Calu3 (cell line): ENCODE measurements at regions not wholly inside any gene's neighbourhood (a gene's known extent, or its start where the extent isn't known, plus 50 kb on each side); places are given as distances from the start of the nearest gene placed in this dataset.

Experiments
- BruUV-seq: library from RNA; stranded (reverse); fragments of 400-500 nt; replicated peaks from 2 replicates; lab custom pipeline; 2021; lab: Mats Ljungman, UMichigan
- CTCF ChIA-PET: fragments of 300-600 bp; sonication (Branson Sonifier 250); formaldehyde crosslinking; loops from one replicate; lab custom pipeline; 2022; ENCODE audit warnings: antibody characterized with exemption; lab: Charles Lee
- DNase-seq: peaks from one replicate; pipeline ENCODE4 v3.0.0; 2022
- H3K27ac Mint-ChIP-seq: one replicate; pipeline ENCODE4 v1.8.0; 2022; ENCODE audit warnings: mixed read lengths; ENCODE audit not compliant: unreplicated experiment
- H3K27me3 Mint-ChIP-seq: one replicate; pipeline ENCODE4 v1.8.0; 2022; ENCODE audit warnings: mixed read lengths; ENCODE audit not compliant: unreplicated experiment
- H3K36me3 Mint-ChIP-seq: one replicate; pipeline ENCODE4 v1.8.0; 2022; ENCODE audit warnings: mild to moderate bottlenecking, moderate library complexity, mixed read lengths; ENCODE audit not compliant: insufficient read depth, unreplicated experiment
- H3K4me1 Mint-ChIP-seq: one replicate; pipeline ENCODE4 v1.8.0; 2022; ENCODE audit warnings: mild to moderate bottlenecking, low read depth, mixed read lengths; ENCODE audit not compliant: unreplicated experiment
- H3K4me3 Mint-ChIP-seq: one replicate; pipeline ENCODE4 v1.8.0; 2022; ENCODE audit warnings: mild to moderate bottlenecking, low read depth, moderate library complexity, mixed read lengths; ENCODE audit not compliant: unreplicated experiment
- H3K9me3 Mint-ChIP-seq: one replicate; pipeline ENCODE4 v1.8.0; 2022; ENCODE audit warnings: low read depth, mixed read lengths; ENCODE audit not compliant: unreplicated experiment
- intact Hi-C: fragments of 100-400 bp; cut with micrococcal nuclease; formaldehyde crosslinking; loops from one replicate; pipeline ENCODE4 v1.10.0; 2022; ENCODE audit not compliant: unreplicated experiment
- TF ChIP-seq, protein P1 (sequence below): fragments of 200-600 bp; IDR thresholded peaks from one replicate; pipeline ENCODE4 v1.8.0; 2022; ENCODE audit warnings: antibody characterized with exemption; ENCODE audit not compliant: unreplicated experiment

DNA sequence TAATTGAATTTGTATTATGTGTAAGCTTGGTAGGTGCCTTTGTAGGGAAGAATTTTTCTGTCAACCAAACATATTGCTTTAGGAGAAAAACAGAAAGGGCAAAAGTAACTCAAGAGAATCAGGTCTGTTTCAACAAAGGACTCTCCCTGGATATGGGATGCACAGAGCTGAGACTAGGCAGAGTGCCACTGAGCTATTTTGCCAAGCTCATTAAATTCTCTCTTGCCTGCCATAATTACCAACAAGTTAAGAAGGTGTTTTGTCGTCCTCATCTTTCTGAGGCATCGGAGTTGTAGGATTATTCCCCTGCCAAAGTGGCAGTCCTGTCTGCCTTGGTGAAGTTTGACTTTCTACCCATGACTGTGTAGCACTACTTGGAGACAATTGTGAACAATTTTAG lies 438.9 kb upstream of the SEL1L start:
- CTCF ChIA-PET: no interaction called here
- no peaks in the 10 kb centered on the region for H3K36me3 Mint-ChIP-seq
- H3K4me1 Mint-ChIP-seq: no peaks in the 10 kb centered on the region
- H3K27me3 Mint-ChIP-seq: no peaks in the 10 kb centered on the region
- H3K27ac Mint-ChIP-seq: no peak overlapping the region
- TF ChIP-seq, protein P1, sequence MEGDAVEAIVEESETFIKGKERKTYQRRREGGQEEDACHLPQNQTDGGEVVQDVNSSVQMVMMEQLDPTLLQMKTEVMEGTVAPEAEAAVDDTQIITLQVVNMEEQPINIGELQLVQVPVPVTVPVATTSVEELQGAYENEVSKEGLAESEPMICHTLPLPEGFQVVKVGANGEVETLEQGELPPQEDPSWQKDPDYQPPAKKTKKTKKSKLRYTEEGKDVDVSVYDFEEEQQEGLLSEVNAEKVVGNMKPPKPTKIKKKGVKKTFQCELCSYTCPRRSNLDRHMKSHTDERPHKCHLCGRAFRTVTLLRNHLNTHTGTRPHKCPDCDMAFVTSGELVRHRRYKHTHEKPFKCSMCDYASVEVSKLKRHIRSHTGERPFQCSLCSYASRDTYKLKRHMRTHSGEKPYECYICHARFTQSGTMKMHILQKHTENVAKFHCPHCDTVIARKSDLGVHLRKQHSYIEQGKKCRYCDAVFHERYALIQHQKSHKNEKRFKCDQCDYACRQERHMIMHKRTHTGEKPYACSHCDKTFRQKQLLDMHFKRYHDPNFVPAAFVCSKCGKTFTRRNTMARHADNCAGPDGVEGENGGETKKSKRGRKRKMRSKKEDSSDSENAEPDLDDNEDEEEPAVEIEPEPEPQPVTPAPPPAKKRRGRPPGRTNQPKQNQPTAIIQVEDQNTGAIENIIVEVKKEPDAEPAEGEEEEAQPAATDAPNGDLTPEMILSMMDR: no peak
- intact Hi-C loops: no loop called here
- DNase-seq: no peak
- peaks cover 4% of the 10 kb centered on the region for H3K9me3 Mint-ChIP-seq
- no peak overlapping the region for H3K4me3 Mint-ChIP-seq
- no TSS peak for BruUV-seq

DNA sequence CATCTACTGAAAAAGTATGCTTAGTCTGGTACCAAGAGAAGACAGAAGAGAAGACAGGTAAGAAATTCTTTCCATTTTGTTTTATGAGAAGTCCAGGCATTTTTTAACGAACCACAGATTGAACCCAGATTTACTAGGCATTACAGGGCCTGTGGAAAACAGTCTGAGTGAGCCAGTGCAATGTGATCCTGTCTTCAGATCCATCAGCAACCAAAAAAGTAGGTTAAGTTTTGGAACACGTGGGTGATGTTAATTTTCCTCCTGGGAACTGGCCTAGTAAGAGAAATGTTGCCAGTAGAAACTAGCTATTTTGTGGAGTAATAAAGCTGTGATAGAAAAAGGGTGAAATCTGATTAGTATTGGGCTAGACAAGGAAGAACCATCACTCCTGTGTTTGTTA lies 440.9 kb upstream of the SEL1L start:
- Mint-ChIP-seq H3K4me1 (no peaks in the 10 kb centered on the region), H3K9me3 (peaks cover 4% of the 10 kb centered on the region), H3K27me3 (no peaks in the 10 kb centered on the region), H3K36me3 (no peaks in the 10 kb centered on the region), H3K4me3 (no peak overlapping the region), H3K27ac (no peak overlapping the region)
- CTCF ChIA-PET: no interaction called here
- no peak for DNase-seq
- intact Hi-C loops: no loop called here
- no TSS peak for BruUV-seq
- TF ChIP-seq, protein P1: no peak

DNA sequence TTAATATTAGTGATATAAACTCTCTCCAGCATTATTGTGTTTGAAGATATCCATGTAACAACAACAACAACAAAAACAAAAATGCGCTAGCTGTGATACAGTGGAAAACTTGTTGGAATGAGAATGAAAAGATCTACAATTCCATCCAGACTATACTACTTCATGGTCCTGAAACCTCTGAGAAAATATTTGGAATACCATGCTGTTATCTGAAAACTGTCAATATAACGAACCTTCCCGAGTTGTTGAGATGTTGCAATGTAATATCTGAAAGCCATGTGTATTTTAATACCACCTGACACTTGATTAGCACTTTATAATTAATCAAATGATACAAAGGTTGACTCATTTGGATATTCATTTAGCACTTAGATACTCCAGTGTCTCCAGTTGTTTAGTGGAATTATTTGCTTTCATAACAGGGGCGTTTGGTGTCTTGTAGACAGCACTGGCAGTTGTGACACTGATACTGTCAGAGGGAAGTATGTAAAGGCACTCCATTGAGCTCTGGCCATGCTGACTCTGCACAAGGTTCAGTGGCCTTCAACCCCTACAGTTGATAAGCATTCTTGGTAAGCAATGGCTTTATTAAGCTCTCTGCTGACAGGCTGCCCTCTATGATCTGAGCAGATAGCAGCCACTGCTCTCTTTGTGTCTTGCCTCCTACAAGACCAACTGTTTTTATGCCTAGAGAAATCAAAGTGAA lies 447.1 kb upstream of the SEL1L start:
- DNase-seq: no peak
- Mint-ChIP-seq H3K4me1 (no peaks in the 10 kb centered on the region), H3K27ac (no peak overlapping the region), H3K36me3 (no peaks in the 10 kb centered on the region), H3K9me3 (peaks cover 8% of the 10 kb centered on the region), H3K27me3 (no peaks in the 10 kb centered on the region), H3K4me3 (no peak overlapping the region)
- BruUV-seq: no TSS peak
- CTCF ChIA-PET: no interaction called here
- intact Hi-C loops: no loop called here
- TF ChIP-seq, protein P1: no peak

DNA sequence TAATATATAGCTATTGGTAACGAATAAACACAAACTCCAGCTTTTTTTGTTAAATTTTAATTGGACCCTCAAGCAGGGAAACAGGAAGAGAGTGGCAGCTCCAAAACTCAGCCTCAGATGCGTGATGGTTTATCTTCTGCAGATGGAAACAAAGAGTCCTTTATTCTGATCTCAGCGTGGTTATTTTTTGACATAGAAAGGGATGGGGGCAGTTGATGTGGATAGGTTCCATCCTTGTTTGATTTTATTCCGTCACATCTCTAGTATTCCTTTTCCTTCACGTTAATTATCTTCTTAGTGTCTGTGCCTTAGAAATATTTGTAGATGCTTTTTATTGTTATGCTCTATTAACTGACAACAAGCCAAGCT lies 447.6 kb upstream of the SEL1L start:
- H3K27me3 Mint-ChIP-seq: no peaks in the 10 kb centered on the region
- intact Hi-C loops: no loop called here
- H3K9me3 Mint-ChIP-seq: peaks cover 7% of the 10 kb centered on the region
- H3K4me1 Mint-ChIP-seq: no peaks in the 10 kb centered on the region
- no peak overlapping the region for H3K27ac Mint-ChIP-seq
- H3K36me3 Mint-ChIP-seq: no peaks in the 10 kb centered on the region
- TF ChIP-seq, protein P1: no peak
- CTCF ChIA-PET: no interaction called here
- BruUV-seq: no TSS peak
- no peak overlapping the region for H3K4me3 Mint-ChIP-seq
- DNase-seq: no peak
